Thyroid gland (tissue), 4 donors: ENCODE measurements at regions not wholly inside any gene's neighbourhood (a gene's known extent, or its start where the extent isn't known, plus 50 kb on each side); places are given as distances from the start of the nearest gene placed in this dataset.

ENCODE experiments used
- DNase-seq, 2 donors: peaks; one replicate each; pipeline ENCODE4 v3.0.0-alpha.2; 2019
- H3K27ac ChIP-seq, 3 donors: fragments of 200-600 bp; sonication (generic); 1 replicate in 2 of 3; 2 replicates in 1 of 3; pipeline ENCODE4 v1.5.1; 2016 to 2019; ENCODE audit warnings: mild to moderate bottlenecking in 1 of 3, moderate library complexity in 1 of 3
- H3K27me3 ChIP-seq: fragments of 200-600 bp; sonication (generic); one replicate; pipeline ENCODE4 v1.5.1; 2019
- H3K36me3 ChIP-seq, 2 donors: fragments of 200-600 bp; sonication (generic); one replicate each; pipeline ENCODE4 v1.5.1; 2016 to 2019
- H3K4me1 ChIP-seq, 2 donors: fragments of 200-600 bp; sonication (generic); one replicate each; pipeline ENCODE4 v1.5.1; 2017 to 2019
- H3K4me3 ChIP-seq, 3 donors: fragments of 200-600 bp; sonication (generic); replicated peaks in 1 of 3; 1 replicate in 2 of 3; 2 replicates in 1 of 3; pipeline ENCODE4 v1.5.1; 2016; ENCODE audit warnings: mild to moderate bottlenecking in 1 of 3
- H3K9me3 ChIP-seq: fragments of 200-600 bp; sonication (generic); one replicate; pipeline ENCODE4 v1.5.1; 2017
- POLR2A ChIP-seq, 2 donors: fragments of 450-650 bp; IDR thresholded peaks; one replicate each; pipeline ENCODE4 v1.6.1; 2017; ENCODE audit warnings: antibody characterized with exemption in 2 of 2, mild to moderate bottlenecking in 2 of 2, moderate library complexity in 1 of 2
- WGBS, 2 donors: methylation state at CpG; one replicate each; pipeline ENCODE4 v1.1.5; 2017; 5-methylcytosine and 5-hydroxymethylcytosine counted together
- intact Hi-C: fragments of 100-400 bp; cut with DNase I; formaldehyde crosslinking; loops from one replicate; pipeline ENCODE4 v1.15.1; 2023
- TF ChIP-seq, protein P1 (sequence below), 6 experiments: fragments of 200-600 bp in 3 of 6; fragments of 450-650 bp in 3 of 6; sonication (generic) in 3 of 6; IDR thresholded peaks; one replicate each; pipeline ENCODE4 v1.5.1; 2016 to 2019; ENCODE audit warnings: antibody characterized with exemption in 6 of 6, mild to moderate bottlenecking in 2 of 6, inconsistent platforms in 1 of 6, moderate library complexity in 1 of 6

DNA sequence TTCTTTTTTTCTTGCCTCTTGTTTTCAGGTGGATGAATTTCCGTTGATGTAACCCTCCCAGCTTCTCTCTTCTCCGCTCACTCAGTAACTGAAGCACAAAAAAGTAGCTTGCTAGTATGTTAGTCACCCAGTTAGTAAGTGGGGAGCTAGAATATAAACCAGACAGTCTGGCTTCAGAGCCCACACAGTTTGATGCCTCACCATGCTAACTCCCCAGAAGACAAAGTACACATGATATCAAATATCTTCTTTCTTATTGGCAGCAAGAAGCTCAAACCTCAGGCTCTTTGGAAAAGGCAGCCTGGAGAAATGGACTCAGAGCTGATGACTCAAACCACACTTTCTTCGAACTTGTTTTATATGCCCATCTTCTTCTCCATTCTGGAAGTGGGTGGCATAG lies 187.5 kb upstream of the PLXNA2 start:
- Histone ChIP-seq H3K27me3 (no peaks in the 10 kb centered on the region), H3K36me3 (no peaks in the 10 kb centered on the region), H3K27ac (no peak overlapping the region), H3K4me1 (peaks cover 0 to 9% of the 10 kb centered on the region in 2 donors), H3K9me3 (no peaks in the 10 kb centered on the region), H3K4me3 (no peak overlapping the region)
- 68 to 83% methylated on average over 3 of the region's 3 CpGs for WGBS, 2 donors
- TF ChIP-seq, protein P1, sequence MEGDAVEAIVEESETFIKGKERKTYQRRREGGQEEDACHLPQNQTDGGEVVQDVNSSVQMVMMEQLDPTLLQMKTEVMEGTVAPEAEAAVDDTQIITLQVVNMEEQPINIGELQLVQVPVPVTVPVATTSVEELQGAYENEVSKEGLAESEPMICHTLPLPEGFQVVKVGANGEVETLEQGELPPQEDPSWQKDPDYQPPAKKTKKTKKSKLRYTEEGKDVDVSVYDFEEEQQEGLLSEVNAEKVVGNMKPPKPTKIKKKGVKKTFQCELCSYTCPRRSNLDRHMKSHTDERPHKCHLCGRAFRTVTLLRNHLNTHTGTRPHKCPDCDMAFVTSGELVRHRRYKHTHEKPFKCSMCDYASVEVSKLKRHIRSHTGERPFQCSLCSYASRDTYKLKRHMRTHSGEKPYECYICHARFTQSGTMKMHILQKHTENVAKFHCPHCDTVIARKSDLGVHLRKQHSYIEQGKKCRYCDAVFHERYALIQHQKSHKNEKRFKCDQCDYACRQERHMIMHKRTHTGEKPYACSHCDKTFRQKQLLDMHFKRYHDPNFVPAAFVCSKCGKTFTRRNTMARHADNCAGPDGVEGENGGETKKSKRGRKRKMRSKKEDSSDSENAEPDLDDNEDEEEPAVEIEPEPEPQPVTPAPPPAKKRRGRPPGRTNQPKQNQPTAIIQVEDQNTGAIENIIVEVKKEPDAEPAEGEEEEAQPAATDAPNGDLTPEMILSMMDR (IDR thresholded peaks at IDR 0.05): no peak
- TF ChIP-seq POLR2A (IDR thresholded peaks at IDR 0.05): no peak
- intact Hi-C loops: no loop called here
- DNase-seq: no peak

DNA sequence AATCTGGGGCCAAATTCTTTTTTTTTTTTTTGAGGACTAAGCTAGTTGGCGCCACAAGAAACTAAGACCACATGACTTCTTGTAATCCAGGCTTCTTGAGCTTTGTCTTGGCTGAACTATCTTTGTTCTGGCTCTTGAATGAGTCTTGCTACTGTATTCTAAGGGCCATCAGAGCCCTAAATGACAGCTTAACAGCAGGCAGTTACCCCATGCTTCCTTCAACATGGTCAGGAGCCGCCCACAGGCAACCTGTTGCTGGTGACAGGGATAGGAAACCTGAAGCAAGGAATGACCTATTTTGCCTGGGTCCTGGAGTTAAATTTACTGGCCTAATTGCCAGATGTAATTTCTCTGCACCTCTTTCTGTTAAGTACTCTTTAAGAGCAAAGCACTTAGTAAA lies 188.2 kb upstream of the PLXNA2 start:
- peaks cover 0 to 9% of the 10 kb centered on the region in 2 donors for H3K4me1 ChIP-seq
- no peak overlapping the region for H3K4me3 ChIP-seq
- no peaks in the 10 kb centered on the region for H3K27me3 ChIP-seq
- H3K36me3 ChIP-seq: no peaks in the 10 kb centered on the region
- H3K27ac ChIP-seq: no peak overlapping the region
- WGBS, 2 donors: 83 to 93% methylated on average over 2 of the region's 2 CpGs
- DNase-seq: no peak
- intact Hi-C loops: no loop called here
- H3K9me3 ChIP-seq: no peaks in the 10 kb centered on the region
- TF ChIP-seq POLR2A (IDR thresholded peaks at IDR 0.05): no peak

DNA sequence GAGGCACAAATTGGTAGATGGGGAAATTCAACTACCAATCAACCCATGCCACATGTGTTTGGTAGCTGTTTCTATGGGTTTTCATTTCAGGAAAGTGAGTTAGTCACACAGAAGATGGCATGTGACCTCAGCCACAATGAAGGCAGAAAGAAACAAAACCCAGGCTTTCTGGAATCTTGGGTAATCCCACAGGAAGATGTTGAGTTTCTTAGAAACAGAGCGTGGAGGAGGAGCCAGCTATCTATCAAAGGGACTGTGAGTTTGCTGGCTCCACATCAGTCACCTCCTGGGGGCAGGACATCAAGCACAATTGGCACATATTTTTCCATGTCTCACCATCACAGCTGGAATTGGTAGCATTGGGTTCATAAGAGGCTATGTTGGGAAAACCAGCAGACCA lies 188.9 kb upstream of the PLXNA2 start:
- H3K27ac ChIP-seq: no peak overlapping the region
- intact Hi-C loops: no loop called here
- TF ChIP-seq POLR2A (IDR thresholded peaks at IDR 0.05): no peak
- no peaks in the 10 kb centered on the region for H3K36me3 ChIP-seq
- no peak for DNase-seq
- H3K4me3 ChIP-seq: no peak overlapping the region
- H3K4me1 ChIP-seq: peaks cover 0 to 9% of the 10 kb centered on the region in 2 donors
- WGBS, 2 donors: 88 to 100% methylated on average over 1 of the region's 1 CpG
- no peaks in the 10 kb centered on the region for H3K9me3 ChIP-seq
- H3K27me3 ChIP-seq: no peaks in the 10 kb centered on the region

DNA sequence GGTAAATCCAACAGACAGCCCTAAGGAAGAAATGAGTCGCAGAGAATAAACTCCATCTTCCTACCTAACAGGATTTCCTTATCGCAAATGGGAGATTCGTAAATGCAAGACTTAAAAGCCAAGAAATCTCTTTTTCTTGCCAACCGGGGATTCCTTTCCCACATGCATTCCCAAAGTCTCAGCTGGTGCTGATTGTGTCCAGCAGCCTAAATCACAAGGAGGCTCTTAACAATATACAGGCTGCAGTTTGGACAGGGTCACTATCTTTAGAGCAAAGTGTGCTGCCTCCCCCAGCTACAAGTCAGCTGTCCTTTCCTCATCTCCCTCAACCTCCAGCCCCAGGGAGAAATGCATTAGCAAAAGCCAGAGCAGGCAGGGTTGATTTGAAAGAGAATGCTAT lies 189.8 kb upstream of the PLXNA2 start:
- Histone ChIP-seq H3K27ac (no peak overlapping the region), H3K36me3 (no peaks in the 10 kb centered on the region), H3K27me3 (no peaks in the 10 kb centered on the region), H3K9me3 (no peaks in the 10 kb centered on the region), H3K4me3 (no peak overlapping the region), H3K4me1 (peaks cover 0 to 9% of the 10 kb centered on the region in 2 donors)
- TF ChIP-seq, protein P1 (IDR thresholded peaks at IDR 0.05): no peak
- no peak for TF ChIP-seq POLR2A (IDR thresholded peaks at IDR 0.05)
- DNase-seq: no peak
- WGBS, 2 donors: 85 to 86% methylated on average over 4 of the region's 4 CpGs
- intact Hi-C loops: no loop called here

DNA sequence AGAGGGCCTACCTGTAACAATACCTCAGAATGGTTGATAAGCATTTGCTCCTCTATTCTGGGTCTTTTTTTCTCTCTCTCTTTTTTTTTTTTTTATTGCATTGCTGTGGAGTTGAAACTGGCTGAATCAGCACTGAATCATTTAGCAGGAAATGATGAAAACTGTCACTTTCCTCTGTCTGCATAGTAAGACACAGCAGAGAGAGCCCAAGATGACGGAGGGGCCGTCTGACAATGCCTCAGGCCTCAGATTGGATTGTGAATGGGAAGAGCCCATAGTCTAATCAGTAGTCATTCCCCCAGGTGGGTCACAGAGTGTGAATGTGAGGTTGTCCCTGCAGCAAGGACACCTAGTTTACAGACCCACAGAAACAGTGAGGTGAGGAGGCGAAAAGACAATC lies 193.2 kb upstream of the PLXNA2 start:
- peaks cover 0 to under 1% of the 10 kb centered on the region in 2 donors for H3K4me1 ChIP-seq
- H3K36me3 ChIP-seq: no peaks in the 10 kb centered on the region
- 82 to 88% methylated on average over 3 of the region's 3 CpGs for WGBS, 2 donors
- H3K4me3 ChIP-seq: no peak overlapping the region
- intact Hi-C loops: no loop called here
- TF ChIP-seq POLR2A (IDR thresholded peaks at IDR 0.05): no peak
- TF ChIP-seq, protein P1 (IDR thresholded peaks at IDR 0.05): no peak
- H3K27me3 ChIP-seq: no peaks in the 10 kb centered on the region
- DNase-seq: no peak
- H3K9me3 ChIP-seq: no peaks in the 10 kb centered on the region
- no peak overlapping the region for H3K27ac ChIP-seq

DNA sequence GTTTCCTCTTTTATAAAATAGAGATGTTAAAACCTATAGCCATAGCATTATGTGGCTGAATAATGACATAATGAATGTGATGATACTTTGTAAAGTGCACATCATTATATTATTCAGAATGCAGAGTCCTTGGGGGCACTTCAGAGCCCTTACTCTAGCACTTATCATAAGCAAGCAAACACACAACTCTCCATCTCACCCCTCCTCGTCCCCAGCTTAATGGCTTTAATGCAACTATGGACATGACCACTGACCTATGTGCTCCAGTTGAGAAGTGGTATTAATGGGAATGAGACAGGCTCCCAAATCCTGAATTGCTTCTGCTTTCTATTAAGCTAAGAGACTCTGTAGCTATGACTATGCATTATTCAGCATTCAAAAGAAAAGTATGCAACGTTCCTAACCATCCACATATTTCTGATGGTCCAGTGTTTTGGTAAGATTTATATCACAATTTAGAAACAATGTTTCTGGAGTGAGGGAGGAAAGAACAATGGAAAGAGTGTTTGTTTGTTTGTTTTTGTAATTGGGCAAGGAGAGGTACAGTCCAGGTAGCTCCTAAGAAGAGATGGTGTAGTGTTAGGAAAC lies 194.0 kb upstream of the PLXNA2 start:
- WGBS, 2 donors: 52 to 54% methylated on average over 2 of the region's 2 CpGs
- no peak for DNase-seq
- TF ChIP-seq POLR2A (IDR thresholded peaks at IDR 0.05): no peak
- TF ChIP-seq, protein P1 (IDR thresholded peaks at IDR 0.05): no peak
- H3K27me3 ChIP-seq: no peaks in the 10 kb centered on the region
- H3K9me3 ChIP-seq: no peaks in the 10 kb centered on the region
- no peak overlapping the region for H3K27ac ChIP-seq
- intact Hi-C loops: no loop called here
- no peaks in the 10 kb centered on the region for H3K36me3 ChIP-seq
- H3K4me1 ChIP-seq: no peaks in the 10 kb centered on the region
- H3K4me3 ChIP-seq: no peak overlapping the region
